Nephron progenitor cell (in vitro differentiated cells): ENCODE measurements at regions not wholly inside any gene's neighbourhood (a gene's known extent, or its start where the extent isn't known, plus 50 kb on each side); places are given as distances from the start of the nearest gene placed in this dataset.

Experiments
- DNase-seq: peaks from one replicate; pipeline ENCODE4 v3.0.0; 2021
- H3K27ac Mint-ChIP-seq: 2 replicates; pipeline ENCODE4 v1.8.0; 2021; ENCODE audit warnings: mild to moderate bottlenecking, moderate library complexity, mixed read lengths
- H3K27me3 Mint-ChIP-seq: 2 replicates; pipeline ENCODE4 v1.8.0; 2021; ENCODE audit warnings: mild to moderate bottlenecking, low read depth, mixed read lengths; ENCODE audit not compliant: poor library complexity
- H3K36me3 Mint-ChIP-seq: 2 replicates; pipeline ENCODE4 v1.8.0; 2021; ENCODE audit warnings: low read depth, mixed read lengths
- H3K4me1 Mint-ChIP-seq: 2 replicates; pipeline ENCODE4 v1.8.0; 2021; ENCODE audit warnings: mixed read lengths
- H3K4me3 Mint-ChIP-seq: 2 replicates; pipeline ENCODE4 v1.8.0; 2021; ENCODE audit warnings: mild to moderate bottlenecking, moderate library complexity, mixed read lengths
- H3K9me3 Mint-ChIP-seq: 2 replicates; pipeline ENCODE4 v1.8.0; 2021; ENCODE audit warnings: mild to moderate bottlenecking, moderate library complexity, mixed read lengths
- CTCF ChIP-seq: fragments of 200-600 bp; sonication (generic); IDR thresholded peaks from 2 replicates; pipeline ENCODE4 v1.5.0; 2021; ENCODE audit warnings: antibody characterized with exemption

DNA sequence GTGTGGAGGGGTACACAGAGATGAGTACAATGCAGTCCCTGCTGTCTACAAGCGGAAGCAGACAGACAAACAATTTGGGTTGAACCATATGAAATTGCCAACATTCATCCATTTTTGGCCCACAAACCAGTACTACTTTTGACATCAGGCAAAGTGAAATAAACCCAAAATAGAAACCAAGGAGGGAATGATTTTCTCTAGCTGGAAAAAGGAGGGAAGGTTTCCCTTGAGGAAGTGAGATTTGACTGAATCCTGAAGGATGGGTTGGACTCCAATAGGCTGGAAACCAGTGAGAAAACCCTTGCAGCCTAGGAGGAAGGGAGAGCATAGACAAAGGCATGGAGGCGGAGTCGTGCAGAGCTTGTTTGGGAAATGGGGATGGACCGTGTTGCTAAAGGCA is 63.5 kb upstream of the PJA1 start:
- peaks cover 2% of the 10 kb centered on the region for H3K4me1 Mint-ChIP-seq

GRCh38 chrX:69226459-69227158 is 61.4 kb upstream of the PJA1 start:
- Mint-ChIP-seq H3K36me3 (no peaks in the 10 kb centered on the region), H3K27me3 (peaks cover 13% of the 10 kb centered on the region), H3K9me3 (peaks cover 30% of the 10 kb centered on the region), H3K27ac (no peak overlapping the region), H3K4me3 (no peak overlapping the region), H3K4me1 (peaks cover 19% of the 10 kb centered on the region)
- no peak for TF ChIP-seq CTCF
- DNase-seq, result no peak

More for the DNA sequence above, 63.5 kb upstream of the PJA1 start:
- DNase-seq, result no peak
- no peak overlapping the region for H3K27ac Mint-ChIP-seq
- H3K9me3 Mint-ChIP-seq, result peaks cover 36% of the 10 kb centered on the region
- H3K36me3 Mint-ChIP-seq, result no peaks in the 10 kb centered on the region
- peaks cover 12% of the 10 kb centered on the region for H3K27me3 Mint-ChIP-seq
- no peak overlapping the region for H3K4me3 Mint-ChIP-seq
- no peak for TF ChIP-seq CTCF

- H3K4me3 Mint-ChIP-seq, result no peak overlapping the region
- no peak overlapping the region for H3K27ac Mint-ChIP-seq
These were observed 57.1 kb upstream of the PJA1 start for GRCh38 chrX:69222103-69223090.

DNA sequence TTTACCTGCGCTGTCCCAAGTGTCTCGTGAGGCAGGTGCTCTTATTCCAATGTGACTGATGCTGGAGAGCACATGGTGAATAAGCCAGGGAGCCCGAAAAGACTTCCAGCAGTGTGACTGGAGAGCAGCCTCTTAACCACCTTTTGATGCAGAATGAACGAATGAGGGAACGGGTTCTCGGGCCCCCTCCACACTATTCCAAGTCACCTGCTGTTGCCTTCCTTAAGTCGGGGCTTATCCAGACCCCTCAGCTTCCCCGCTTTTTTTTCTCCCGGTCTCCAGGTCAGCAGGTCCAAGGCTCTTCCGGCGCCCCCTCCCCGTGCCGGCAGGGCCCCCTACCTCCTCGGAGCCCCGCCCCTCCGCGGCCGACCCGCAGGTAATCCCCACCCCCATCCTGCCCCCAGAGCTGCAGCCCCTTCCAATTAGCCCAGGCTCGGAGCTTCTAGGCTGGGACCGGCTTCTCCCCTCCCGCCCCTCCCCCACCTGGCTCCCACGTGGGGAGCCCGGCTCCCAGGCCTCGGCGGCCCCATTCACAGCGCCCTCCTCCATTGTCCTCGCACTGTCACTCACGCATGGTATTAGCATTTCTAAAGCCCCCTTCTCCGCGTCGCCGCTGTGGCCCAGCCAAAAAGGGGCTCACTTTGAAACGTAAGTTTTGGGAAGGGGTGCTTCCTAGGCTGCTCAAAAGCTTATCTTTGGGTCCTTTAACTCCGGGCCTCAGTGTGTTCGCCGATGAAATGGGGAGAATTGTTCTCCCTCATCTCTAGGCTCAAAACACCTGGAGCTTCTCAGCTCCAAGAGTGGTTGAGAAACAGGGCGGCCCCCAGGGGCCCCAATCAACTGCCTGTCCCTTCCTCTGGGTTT is 56.2 kb upstream of the PJA1 start:
- no peak overlapping the region for H3K4me3 Mint-ChIP-seq
- peaks cover 14% of the 10 kb centered on the region for H3K9me3 Mint-ChIP-seq
- H3K4me1 Mint-ChIP-seq, result peaks cover 19% of the 10 kb centered on the region
- TF ChIP-seq CTCF, result no peak
- H3K36me3 Mint-ChIP-seq, result no peaks in the 10 kb centered on the region
- H3K27me3 Mint-ChIP-seq, result peaks cover 4% of the 10 kb centered on the region
- H3K27ac Mint-ChIP-seq, result no peak overlapping the region
- DNase-seq, result peak; percentile 5

More at GRCh38 chrX:69222103-69223090, 57.1 kb upstream of the PJA1 start:
- peaks cover 15% of the 10 kb centered on the region for H3K9me3 Mint-ChIP-seq
- peak; percentile 76 for TF ChIP-seq CTCF
- H3K36me3 Mint-ChIP-seq, result no peaks in the 10 kb centered on the region
- DNase-seq, result peak; percentile 82
- H3K27me3 Mint-ChIP-seq, result peaks cover 4% of the 10 kb centered on the region
- peaks cover 19% of the 10 kb centered on the region for H3K4me1 Mint-ChIP-seq

DNA sequence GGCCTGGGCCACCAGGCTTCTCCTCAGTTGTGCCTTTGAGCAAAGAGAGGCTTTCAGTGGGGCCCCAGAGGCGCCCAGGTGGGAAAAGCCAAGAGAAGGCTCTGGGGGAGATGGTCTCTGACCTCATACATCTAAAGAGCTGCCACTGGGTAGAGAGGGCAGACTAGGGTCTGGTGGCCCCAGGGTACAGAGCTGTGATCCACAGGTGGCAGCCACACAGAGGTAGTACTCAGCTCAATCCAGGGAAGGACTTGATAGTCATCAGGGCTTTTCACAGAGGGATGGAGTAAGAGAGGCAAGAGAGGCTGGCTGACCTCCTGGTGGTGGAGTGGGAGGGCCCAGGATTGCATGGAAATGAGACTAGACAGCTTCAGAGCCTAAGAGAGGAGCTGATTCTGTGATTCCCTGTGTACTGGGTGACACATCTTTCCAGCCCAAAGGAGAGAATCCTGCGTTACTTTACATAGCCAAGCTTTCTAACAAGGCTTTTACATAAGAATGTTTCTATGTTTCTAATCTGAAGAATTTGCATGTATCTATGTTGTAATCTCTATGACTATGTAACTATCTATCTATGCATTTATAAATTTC is 53.2 kb upstream of the PJA1 start:
- Mint-ChIP-seq H3K36me3 (no peaks in the 10 kb centered on the region), H3K4me3 (no peak overlapping the region), H3K27ac (no peak overlapping the region), H3K4me1 (peaks cover 31% of the 10 kb centered on the region), H3K9me3 (peaks cover 28% of the 10 kb centered on the region), H3K27me3 (peaks cover 7% of the 10 kb centered on the region)
- no peak for TF ChIP-seq CTCF
- DNase-seq, result no peak
